H9 (cell line): ENCODE measurements at regions not wholly inside any gene's neighbourhood (a gene's known extent, or its start where the extent isn't known, plus 50 kb on each side); places are given as distances from the start of the nearest gene placed in this dataset.

Source experiments
- DNase-seq: peaks from one replicate; pipeline ENCODE4 v3.0.0-alpha.2; 2017
- H2AFZ ChIP-seq: one replicate; pipeline ENCODE4 v1.6.1; 2013; ENCODE audit warnings: mild to moderate bottlenecking, low read length, control low read depth, moderate library complexity
- H2AK5ac ChIP-seq: 2 replicates; pipeline ENCODE4 v1.6.1; 2013; ENCODE audit warnings: low read length, control low read depth, mixed read lengths; ENCODE audit not compliant: insufficient read length
- H2BK120ac ChIP-seq: one replicate; pipeline ENCODE4 v1.6.1; 2013; ENCODE audit warnings: low read depth, mild to moderate bottlenecking, low read length, control low read depth, inconsistent platforms; ENCODE audit not compliant: poor library complexity, severe bottlenecking
- H2BK12ac ChIP-seq: 2 replicates; pipeline ENCODE4 v1.6.1; 2013; ENCODE audit warnings: low read length, control low read depth, mixed read lengths, low read depth; ENCODE audit not compliant: insufficient read length
- H2BK15ac ChIP-seq: 2 replicates; pipeline ENCODE4 v1.6.1; 2013; ENCODE audit warnings: low read depth, low read length, control low read depth
- H2BK20ac ChIP-seq: one replicate; pipeline ENCODE4 v1.6.1; 2013; ENCODE audit warnings: low read depth, mild to moderate bottlenecking, low read length, control low read depth, inconsistent platforms; ENCODE audit not compliant: poor library complexity, severe bottlenecking
- H2BK5ac ChIP-seq: 2 replicates; pipeline ENCODE4 v1.6.1; 2013; ENCODE audit warnings: low read length, control low read depth, mixed read lengths; ENCODE audit not compliant: insufficient read length
- H3K14ac ChIP-seq: 2 replicates; pipeline ENCODE4 v1.6.1; 2013; ENCODE audit warnings: low read length, control low read depth; ENCODE audit not compliant: insufficient read depth
- H3K18ac ChIP-seq: 2 replicates; pipeline ENCODE4 v1.6.1; 2013; ENCODE audit warnings: low read depth, mild to moderate bottlenecking, mixed read lengths, low read length, control low read depth; ENCODE audit not compliant: insufficient read length
- H3K23ac ChIP-seq: 2 replicates; pipeline ENCODE4 v1.6.1; 2013; ENCODE audit warnings: low read length, control low read depth, mixed read lengths, low read depth; ENCODE audit not compliant: insufficient read length
- H3K23me2 ChIP-seq: 2 replicates; pipeline ENCODE4 v1.6.1; 2013; ENCODE audit warnings: low read depth, mild to moderate bottlenecking, mixed read lengths, low read length, control low read depth; ENCODE audit not compliant: insufficient read length, poor library complexity, severe bottlenecking
- H3K27ac ChIP-seq: 2 replicates; pipeline ENCODE4 v1.5.1; 2013; ENCODE audit warnings: low read length, control low read depth, mixed read lengths, low read depth; ENCODE audit not compliant: insufficient read length
- H3K27me3 ChIP-seq: 2 replicates; pipeline ENCODE4 v1.6.1; 2013; ENCODE audit warnings: low read length, control low read depth, inconsistent platforms; ENCODE audit not compliant: insufficient read depth
- H3K4ac ChIP-seq: 2 replicates; pipeline ENCODE4 v1.6.1; 2013; ENCODE audit warnings: low read depth, mild to moderate bottlenecking, control low read depth, inconsistent platforms, low read length, moderate library complexity
- H3K4me1 ChIP-seq: 2 replicates; pipeline ENCODE4 v1.6.1; 2013; ENCODE audit warnings: low read length, control low read depth, inconsistent platforms; ENCODE audit not compliant: insufficient read depth
- H3K4me2 ChIP-seq: 2 replicates; pipeline ENCODE4 v1.6.1; 2013; ENCODE audit warnings: low read length, control low read depth, mixed read lengths; ENCODE audit not compliant: insufficient read length, insufficient read depth
- H3K56ac ChIP-seq: 2 replicates; pipeline ENCODE4 v1.6.1; 2013; ENCODE audit warnings: low read depth, mild to moderate bottlenecking, mixed read lengths, low read length, control low read depth; ENCODE audit not compliant: insufficient read length
- H3K79me1 ChIP-seq: 2 replicates; pipeline ENCODE4 v1.6.1; 2013; ENCODE audit warnings: low read depth, mild to moderate bottlenecking, moderate library complexity, low read length, control low read depth, inconsistent platforms; ENCODE audit not compliant: insufficient read depth, poor library complexity, severe bottlenecking
- H3K79me2 ChIP-seq: 2 replicates; pipeline ENCODE4 v1.6.1; 2013; ENCODE audit warnings: low read length, control low read depth, inconsistent platforms; ENCODE audit not compliant: insufficient read depth
- H3K9ac ChIP-seq: 2 replicates; pipeline ENCODE4 v1.6.1; 2013; ENCODE audit warnings: low read length, control low read depth, mixed read lengths; ENCODE audit not compliant: insufficient read length; ENCODE audit errors: extremely low read depth
- H3K9me3 ChIP-seq: one replicate; pipeline ENCODE4 v1.6.1; 2013; ENCODE audit warnings: low read depth, low read length, inconsistent platforms; ENCODE audit not compliant: control insufficient read depth
- H3T11ph ChIP-seq: one replicate; pipeline ENCODE4 v1.6.1; 2013; ENCODE audit warnings: mild to moderate bottlenecking, low read length, control low read depth, inconsistent platforms
- H4K20me1 ChIP-seq: one replicate; pipeline ENCODE4 v1.6.1; 2013; ENCODE audit not compliant: control insufficient read depth, insufficient read length, insufficient read depth
- H4K5ac ChIP-seq: 2 replicates; pipeline ENCODE4 v1.6.1; 2013; ENCODE audit warnings: low read depth, mild to moderate bottlenecking, mixed read lengths, low read length, control low read depth; ENCODE audit not compliant: insufficient read length
- H4K8ac ChIP-seq: replicated peaks from 2 replicates; pipeline ENCODE4 v1.6.1; 2013; ENCODE audit warnings: low read length, control low read depth, mixed read lengths, low read depth; ENCODE audit not compliant: insufficient read length
- H4K91ac ChIP-seq: 2 replicates; pipeline ENCODE4 v1.6.1; 2013; ENCODE audit warnings: low read depth, mild to moderate bottlenecking, moderate library complexity, mixed read lengths, low read length, control low read depth; ENCODE audit not compliant: insufficient read length
- H3K27ac Mint-ChIP-seq, 3 experiments: 2 replicates in 2 of 3; 3 replicates in 1 of 3; pipeline ENCODE4 v1.8.0; 2020 to 2021; ENCODE audit warnings: mixed read lengths in 3 of 3, mild to moderate bottlenecking in 1 of 3, moderate library complexity in 1 of 3
- H3K27me3 Mint-ChIP-seq: 2 replicates; pipeline ENCODE4 v1.8.0; 2021; ENCODE audit warnings: low read depth, mild to moderate bottlenecking, moderate library complexity, mixed read lengths
- H3K36me3 Mint-ChIP-seq, 3 experiments: 2 replicates in 2 of 3; 3 replicates in 1 of 3; pipeline ENCODE4 v1.8.0; 2020 to 2021; ENCODE audit warnings: low read depth in 3 of 3, mixed read lengths in 3 of 3; ENCODE audit not compliant: insufficient read depth in 1 of 3
- H3K4me1 Mint-ChIP-seq, 2 experiments: 2 replicates each; pipeline ENCODE4 v1.8.0; 2020; ENCODE audit warnings: mixed read lengths in 2 of 2
- H3K4me3 Mint-ChIP-seq, 2 experiments: 2 replicates in 1 of 2; 3 replicates in 1 of 2; pipeline ENCODE4 v1.8.0; 2020 to 2021; ENCODE audit warnings: mild to moderate bottlenecking in 2 of 2, mixed read lengths in 2 of 2, moderate library complexity in 1 of 2
- H3K9me3 Mint-ChIP-seq, 2 experiments: 2 replicates in 1 of 2; 3 replicates in 1 of 2; pipeline ENCODE4 v1.8.0; 2020; ENCODE audit warnings: mild to moderate bottlenecking in 2 of 2, mixed read lengths in 2 of 2, moderate library complexity in 1 of 2
- CTCF ChIP-seq: fragments of 200-600 bp; sonication (generic); conservative IDR thresholded peaks from 3 replicates; pipeline ENCODE4 v1.8.0; 2021; ENCODE audit warnings: antibody characterized with exemption, mild to moderate bottlenecking
- WGBS: extraction: QIAGEN DNeasy Blood & Tissue Kit; methylation state at CpG from one replicate; pipeline ENCODE4 v1.1.7; 2013; ENCODE audit warnings: missing lambda C conversion rate, low lambda C conversion rate, mixed read lengths; ENCODE audit not compliant: insufficient read length; ENCODE audit errors: extremely low coverage; 5-methylcytosine and 5-hydroxymethylcytosine counted together

DNA sequence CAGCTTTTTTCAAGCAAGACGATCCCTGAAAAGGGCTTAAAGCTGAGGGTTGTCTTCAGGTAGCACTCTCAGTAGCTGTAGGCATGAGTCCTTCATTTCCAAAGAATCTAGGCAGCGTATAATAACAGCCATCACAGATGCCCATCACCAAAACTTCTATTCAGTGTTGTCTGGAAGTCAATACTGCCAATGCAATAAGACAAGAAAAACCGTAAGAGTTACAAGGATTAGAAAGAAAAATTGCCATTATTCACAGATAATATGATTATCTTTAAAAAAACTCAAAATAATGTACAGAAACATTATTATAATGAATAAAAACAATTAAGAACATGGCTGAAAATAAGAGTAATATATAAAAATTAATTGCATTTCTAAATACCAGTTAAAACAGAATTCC is 208.2 kb upstream of the ADRA1B start:
- H3K4me3 Mint-ChIP-seq = no peak overlapping the region
- Histone ChIP-seq H3K4me1 (no peaks in the 10 kb centered on the region), H2BK120ac (no peak overlapping the region), H4K8ac (no peak overlapping the region), H4K20me1 (no peaks in the 10 kb centered on the region), H3K4me2 (no peak overlapping the region), H3K79me2 (no peaks in the 10 kb centered on the region), H3K9me3 (no peaks in the 10 kb centered on the region), H4K91ac (no peak overlapping the region), H3K23ac (no peak overlapping the region), H3T11ph (no peak overlapping the region), H3K18ac (no peak overlapping the region), H3K79me1 (no peaks in the 10 kb centered on the region), H2AK5ac (no peak overlapping the region), H2BK15ac (no peak overlapping the region), H2BK12ac (no peak overlapping the region), H3K56ac (no peak overlapping the region), H3K9ac (no peak overlapping the region), H3K27ac (no peak overlapping the region), H2AFZ (no peak overlapping the region), H3K27me3 (no peaks in the 10 kb centered on the region), H3K23me2 (no peaks in the 10 kb centered on the region), H3K14ac (no peak overlapping the region), H2BK20ac (no peak overlapping the region), H2BK5ac (no peak overlapping the region), H3K4ac (no peak overlapping the region), H4K5ac (no peak overlapping the region)
- H3K27ac Mint-ChIP-seq = no peak overlapping the region
- H3K27me3 Mint-ChIP-seq = no peaks in the 10 kb centered on the region; the same call in 1 of the 2 replicates
- no peak for DNase-seq
- no peaks in the 10 kb centered on the region; a peak in 1 of 4 replicates for H3K4me1 Mint-ChIP-seq
- TF ChIP-seq CTCF = no peak
- no CpG with 5 or more reads among the region's 3 CpGs for WGBS
- H3K36me3 Mint-ChIP-seq = peaks cover 0 to 13% (median 5%) of the 10 kb centered on the region in 3 experiments; a peak in 4 of 7 replicates
- H3K9me3 Mint-ChIP-seq = peaks cover 18 to 20% of the 10 kb centered on the region in 2 experiments
